ENCODE measurements at regions not wholly inside any gene's neighbourhood (a gene's known extent, or its start where the extent isn't known, plus 50 kb on each side); places are given as distances from the start of the nearest gene placed in this dataset.

GRCh38 chr17:45675892-45676291 is 108.2 kb upstream of the CRHR1 start:
- Mint-ChIP-seq H3K4me1 (no peaks in the 10 kb centered on the region), H3K27me3 (ENCODE audit: low read depth, poor library complexity) (peaks cover 16% of the 10 kb centered on the region), H3K9me3 (no peaks in the 10 kb centered on the region), H3K27ac (no peak overlapping the region), H3K36me3 (ENCODE audit: low read depth) (no peaks in the 10 kb centered on the region), H3K4me3 (no peak overlapping the region)
- TF ChIP-seq CTCF (IDR thresholded peaks at IDR 0.05) = no peak
- no peak for DNase-seq

- TF ChIP-seq CTCF (IDR thresholded peaks at IDR 0.05) = no peak
- Mint-ChIP-seq H3K4me3 (no peak overlapping the region), H3K36me3 (ENCODE audit: low read depth) (no peaks in the 10 kb centered on the region), H3K27me3 (ENCODE audit: low read depth, poor library complexity) (peaks cover 22% of the 10 kb centered on the region), H3K4me1 (no peaks in the 10 kb centered on the region), H3K9me3 (no peaks in the 10 kb centered on the region), H3K27ac (no peak overlapping the region)
- no peak for DNase-seq
Measured at GRCh38 chr17:45676695-45677094, 107.4 kb upstream of the CRHR1 start.

- TF ChIP-seq CTCF (IDR thresholded peaks at IDR 0.05) = no peak
- Mint-ChIP-seq H3K4me3 (no peak overlapping the region), H3K4me1 (no peaks in the 10 kb centered on the region), H3K9me3 (no peaks in the 10 kb centered on the region), H3K27me3 (ENCODE audit: low read depth, poor library complexity) (peaks cover 21% of the 10 kb centered on the region), H3K27ac (no peak overlapping the region), H3K36me3 (ENCODE audit: low read depth) (no peaks in the 10 kb centered on the region)
- DNase-seq = no peak
Measured at GRCh38 chr17:45677770-45678169, 106.3 kb upstream of the CRHR1 start.

- Mint-ChIP-seq H3K4me3 (no peak overlapping the region), H3K4me1 (no peaks in the 10 kb centered on the region), H3K9me3 (no peaks in the 10 kb centered on the region), H3K27me3 (ENCODE audit: low read depth, poor library complexity) (peaks cover 21% of the 10 kb centered on the region), H3K36me3 (ENCODE audit: low read depth) (no peaks in the 10 kb centered on the region), H3K27ac (no peak overlapping the region)
- no peak for TF ChIP-seq CTCF (IDR thresholded peaks at IDR 0.05)
- DNase-seq = no peak
Measured at GRCh38 chr17:45679426-45679825, 104.7 kb upstream of the CRHR1 start.

GRCh38 chr17:45680360-45680759 is 103.8 kb upstream of the CRHR1 start:
- TF ChIP-seq CTCF (IDR thresholded peaks at IDR 0.05) = no peak
- Mint-ChIP-seq H3K9me3 (no peaks in the 10 kb centered on the region), H3K27ac (no peak overlapping the region), H3K4me1 (no peaks in the 10 kb centered on the region), H3K4me3 (no peak overlapping the region), H3K36me3 (ENCODE audit: low read depth) (no peaks in the 10 kb centered on the region), H3K27me3 (ENCODE audit: low read depth, poor library complexity) (peaks cover 21% of the 10 kb centered on the region)
- no peak for DNase-seq

- no peaks in the 10 kb centered on the region for H3K4me1 Mint-ChIP-seq
- H3K36me3 Mint-ChIP-seq (ENCODE audit: low read depth) = no peaks in the 10 kb centered on the region
- H3K9me3 Mint-ChIP-seq = no peaks in the 10 kb centered on the region
- H3K27me3 Mint-ChIP-seq (ENCODE audit: low read depth, poor library complexity) = peaks cover 14% of the 10 kb centered on the region
- H3K27ac Mint-ChIP-seq = no peak overlapping the region
- TF ChIP-seq CTCF (IDR thresholded peaks at IDR 0.05) = no peak
- DNase-seq = no peak
- H3K4me3 Mint-ChIP-seq = no peak overlapping the region
Measured at GRCh38 chr17:45681706-45682105, 102.4 kb upstream of the CRHR1 start.
